HEK293 (cell line): ENCODE measurements at regions not wholly inside any gene's neighbourhood (a gene's known extent, or its start where the extent isn't known, plus 50 kb on each side); places are given as distances from the start of the nearest gene placed in this dataset.

ENCODE experiments used
- TCF7L2 ChIP-seq: IDR thresholded peaks from 2 replicates; pipeline ENCODE4 v1.6.1; 2011; ENCODE audit warnings: low read depth, mild to moderate bottlenecking, inconsistent platforms, low read length, moderate library complexity, borderline replicate concordance
- ZNF24 ChIP-seq: fragments of 450-650 bp; formaldehyde crosslinking; IDR thresholded peaks from 2 replicates; pipeline ENCODE4 v1.5.1; 2016; ENCODE audit warnings: missing biosample characterization, missing genetic modification characterization
- ZNF274 ChIP-seq, 2 experiments: fragments of 200-500 bp in 1 of 2; fragments of 450-650 bp in 1 of 2; sonication (Bioruptor generic) in 1 of 2; formaldehyde crosslinking in 1 of 2; IDR thresholded peaks; 2 replicates each; pipeline versions ENCODE4 v1.5.1 to v1.6.1; 2014 to 2016; ENCODE audit warnings: borderline replicate concordance in 1 of 2, inconsistent platforms in 1 of 2, low read length in 1 of 2, missing biosample characterization in 1 of 2, missing genetic modification characterization in 1 of 2
- ZNF324 ChIP-seq: fragments of 450-650 bp; formaldehyde crosslinking; IDR thresholded peaks from 2 replicates; pipeline ENCODE4 v1.5.1; 2016; ENCODE audit warnings: missing biosample characterization, missing genetic modification characterization
- ZNF707 ChIP-seq: fragments of 450-650 bp; formaldehyde crosslinking; IDR thresholded peaks from 2 replicates; pipeline ENCODE4 v1.5.1; 2016; ENCODE audit warnings: missing biosample characterization, missing genetic modification characterization
- TF ChIP-seq, protein P1 (sequence below): fragments of 450-650 bp; formaldehyde crosslinking; IDR thresholded peaks from 2 replicates; pipeline ENCODE4 v1.5.1; 2016; ENCODE audit warnings: missing biosample characterization, missing genetic modification characterization
- TF ChIP-seq, protein P2 (sequence below): fragments of 450-650 bp; formaldehyde crosslinking; IDR thresholded peaks from 2 replicates; pipeline ENCODE4 v1.5.1; 2016; ENCODE audit warnings: missing biosample characterization, missing genetic modification characterization

DNA sequence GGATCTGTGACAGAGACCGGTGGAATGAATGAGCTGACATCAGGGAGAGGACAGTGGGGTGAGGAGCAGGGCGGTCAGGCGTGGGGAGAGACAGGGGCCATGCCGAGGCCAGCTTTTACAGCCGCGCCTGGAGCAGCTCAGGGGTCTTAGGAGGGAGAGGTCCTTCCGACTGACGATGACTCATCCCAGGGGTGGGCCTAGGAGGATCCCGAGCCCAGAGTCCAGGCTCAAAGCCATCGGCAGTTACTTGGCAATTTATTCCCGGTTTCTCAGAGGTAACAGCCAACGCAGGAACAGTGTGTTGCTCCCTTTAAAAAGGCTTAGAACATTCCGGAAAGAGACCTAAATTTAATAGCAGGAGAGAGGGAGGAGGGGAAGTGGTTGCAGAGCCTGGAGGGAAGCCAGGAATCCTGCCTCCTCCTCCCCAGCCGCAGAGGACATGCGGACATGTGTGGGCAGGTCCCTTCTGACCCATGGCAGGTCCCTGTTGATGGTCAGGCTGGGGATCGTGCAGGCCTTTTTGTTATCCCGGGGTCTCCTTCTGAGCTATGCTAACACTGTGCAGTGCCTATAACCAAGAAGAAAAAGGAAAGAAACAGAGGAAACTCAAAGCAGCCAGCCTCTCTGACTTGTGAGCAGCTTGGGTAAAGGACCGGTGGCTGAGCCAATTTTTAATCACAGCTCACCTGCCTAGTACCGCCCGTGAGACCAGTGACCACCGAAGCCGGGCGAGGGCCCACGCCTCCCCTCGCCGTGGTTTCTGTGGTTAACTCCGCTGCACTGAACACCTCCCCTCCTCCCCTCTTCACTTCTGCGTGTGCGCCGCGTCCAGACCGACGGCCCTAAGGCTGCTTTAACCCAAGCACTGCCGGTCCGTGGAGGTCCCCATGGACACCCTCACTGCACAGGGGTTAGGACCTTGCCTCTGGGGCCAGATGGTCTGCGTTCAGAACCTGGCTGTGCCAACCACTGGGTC is 392.4 kb upstream of the PROK2 start:
- TF ChIP-seq, protein P1, sequence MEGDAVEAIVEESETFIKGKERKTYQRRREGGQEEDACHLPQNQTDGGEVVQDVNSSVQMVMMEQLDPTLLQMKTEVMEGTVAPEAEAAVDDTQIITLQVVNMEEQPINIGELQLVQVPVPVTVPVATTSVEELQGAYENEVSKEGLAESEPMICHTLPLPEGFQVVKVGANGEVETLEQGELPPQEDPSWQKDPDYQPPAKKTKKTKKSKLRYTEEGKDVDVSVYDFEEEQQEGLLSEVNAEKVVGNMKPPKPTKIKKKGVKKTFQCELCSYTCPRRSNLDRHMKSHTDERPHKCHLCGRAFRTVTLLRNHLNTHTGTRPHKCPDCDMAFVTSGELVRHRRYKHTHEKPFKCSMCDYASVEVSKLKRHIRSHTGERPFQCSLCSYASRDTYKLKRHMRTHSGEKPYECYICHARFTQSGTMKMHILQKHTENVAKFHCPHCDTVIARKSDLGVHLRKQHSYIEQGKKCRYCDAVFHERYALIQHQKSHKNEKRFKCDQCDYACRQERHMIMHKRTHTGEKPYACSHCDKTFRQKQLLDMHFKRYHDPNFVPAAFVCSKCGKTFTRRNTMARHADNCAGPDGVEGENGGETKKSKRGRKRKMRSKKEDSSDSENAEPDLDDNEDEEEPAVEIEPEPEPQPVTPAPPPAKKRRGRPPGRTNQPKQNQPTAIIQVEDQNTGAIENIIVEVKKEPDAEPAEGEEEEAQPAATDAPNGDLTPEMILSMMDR (tag by site-specific recombination), result no peak
- TF ChIP-seq ZNF24 (tag by site-specific recombination) (no peak), ZNF274 (IDR thresholded peaks at IDR 0.05; ENCODE audit: low read length) (no peak), ZNF274 (tag by site-specific recombination; IDR thresholded peaks at IDR 0.05; ENCODE audit: borderline replicate concordance) (no peak), ZNF707 (tag by site-specific recombination) (no peak), TCF7L2 (no peak), ZNF324 (tag by site-specific recombination) (no peak)
- TF ChIP-seq, protein P2, sequence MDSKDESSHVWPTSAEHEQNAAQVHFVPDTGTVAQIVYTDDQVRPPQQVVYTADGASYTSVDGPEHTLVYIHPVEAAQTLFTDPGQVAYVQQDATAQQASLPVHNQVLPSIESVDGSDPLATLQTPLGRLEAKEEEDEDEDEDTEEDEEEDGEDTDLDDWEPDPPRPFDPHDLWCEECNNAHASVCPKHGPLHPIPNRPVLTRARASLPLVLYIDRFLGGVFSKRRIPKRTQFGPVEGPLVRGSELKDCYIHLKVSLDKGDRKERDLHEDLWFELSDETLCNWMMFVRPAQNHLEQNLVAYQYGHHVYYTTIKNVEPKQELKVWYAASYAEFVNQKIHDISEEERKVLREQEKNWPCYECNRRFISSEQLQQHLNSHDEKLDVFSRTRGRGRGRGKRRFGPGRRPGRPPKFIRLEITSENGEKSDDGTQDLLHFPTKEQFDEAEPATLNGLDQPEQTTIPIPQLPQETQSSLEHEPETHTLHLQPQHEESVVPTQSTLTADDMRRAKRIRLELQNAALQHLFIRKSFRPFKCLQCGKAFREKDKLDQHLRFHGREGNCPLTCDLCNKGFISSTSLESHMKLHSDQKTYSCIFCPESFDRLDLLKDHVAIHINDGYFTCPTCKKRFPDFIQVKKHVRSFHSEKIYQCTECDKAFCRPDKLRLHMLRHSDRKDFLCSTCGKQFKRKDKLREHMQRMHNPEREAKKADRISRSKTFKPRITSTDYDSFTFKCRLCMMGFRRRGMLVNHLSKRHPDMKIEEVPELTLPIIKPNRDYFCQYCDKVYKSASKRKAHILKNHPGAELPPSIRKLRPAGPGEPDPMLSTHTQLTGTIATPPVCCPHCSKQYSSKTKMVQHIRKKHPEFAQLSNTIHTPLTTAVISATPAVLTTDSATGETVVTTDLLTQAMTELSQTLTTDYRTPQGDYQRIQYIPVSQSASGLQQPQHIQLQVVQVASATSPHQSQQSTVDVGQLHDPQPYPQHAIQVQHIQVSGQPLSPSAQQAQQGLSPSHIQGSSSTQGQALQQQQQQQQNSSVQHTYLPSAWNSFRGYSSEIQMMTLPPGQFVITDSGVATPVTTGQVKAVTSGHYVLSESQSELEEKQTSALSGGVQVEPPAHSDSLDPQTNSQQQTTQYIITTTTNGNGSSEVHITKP (tag by site-specific recombination), result no peak
